ENCODE measurements at regions not wholly inside any gene's neighbourhood (a gene's known extent, or its start where the extent isn't known, plus 50 kb on each side); places are given as distances from the start of the nearest gene placed in this dataset.

- DNase-seq = no peak
Observed at GRCh38 chr17:71302721-71303549, 817.9 kb upstream of the SOX9 start.

- no peak for DNase-seq
Observed at GRCh38 chr17:71304498-71305158, 816.2 kb upstream of the SOX9 start.

- no peak for DNase-seq
Observed at GRCh38 chr17:71313866-71314265, 807.0 kb upstream of the SOX9 start.

- DNase-seq = no peak
Observed at GRCh38 chr17:71315568-71315967, 805.3 kb upstream of the SOX9 start.

- no peak for DNase-seq
Observed at GRCh38 chr17:71316176-71316897, 804.5 kb upstream of the SOX9 start.

GRCh38 chr17:71320009-71320796 lies 800.6 kb upstream of the SOX9 start:
- no peak for DNase-seq

GRCh38 chr17:71325117-71325516 lies 795.7 kb upstream of the SOX9 start:
- DNase-seq = no peak

- no peak for DNase-seq
Observed at GRCh38 chr17:71325886-71326285, 794.9 kb upstream of the SOX9 start.

GRCh38 chr17:71327376-71328059 lies 793.3 kb upstream of the SOX9 start:
- DNase-seq = no peak

- no peak for DNase-seq
Observed at GRCh38 chr17:71329310-71330098, 791.3 kb upstream of the SOX9 start.

GRCh38 chr17:71330099-71330375 lies 790.8 kb upstream of the SOX9 start:
- DNase-seq = no peak

- DNase-seq = no peak
Observed at GRCh38 chr17:71331754-71332325, 789.0 kb upstream of the SOX9 start.

- no peak for DNase-seq
Observed at GRCh38 chr17:71334048-71334751, 786.6 kb upstream of the SOX9 start.

GRCh38 chr17:71335212-71335611 lies 785.6 kb upstream of the SOX9 start:
- no peak for DNase-seq

GRCh38 chr17:71337938-71338337 lies 782.9 kb upstream of the SOX9 start:
- no peak for DNase-seq

GRCh38 chr17:71338396-71338795 lies 782.4 kb upstream of the SOX9 start:
- no peak for DNase-seq

GRCh38 chr17:71339206-71339605 lies 781.6 kb upstream of the SOX9 start:
- no peak for DNase-seq

- DNase-seq = no peak
Observed at GRCh38 chr17:71342737-71343136, 778.1 kb upstream of the SOX9 start.

- DNase-seq = no peak
Observed at GRCh38 chr17:71349908-71350600, 770.8 kb upstream of the SOX9 start.

- DNase-seq = no peak
Observed at GRCh38 chr17:71360301-71360700, 760.5 kb upstream of the SOX9 start.

Measured in C1 segment of cervical spinal cord (tissue), 14 donors.